NB4 (cell line): ENCODE measurements at regions not wholly inside any gene's neighbourhood (a gene's known extent, or its start where the extent isn't known, plus 50 kb on each side); places are given as distances from the start of the nearest gene placed in this dataset.

Experiments
- DNase-seq: peaks from one replicate; pipeline ENCODE4 v3.0.0; 2010; ENCODE audit warnings: low read depth
- H3K4me3 ChIP-seq: one replicate; pipeline ENCODE4 v1.5.1; 2011; ENCODE audit warnings: mild to moderate bottlenecking, low read depth, low read length, moderate library complexity
- MYC ChIP-seq: IDR thresholded peaks from 2 replicates; pipeline ENCODE4 v1.6.1; 2011; ENCODE audit warnings: low read depth, low read length
- POLR2A ChIP-seq: IDR thresholded peaks from 2 replicates; pipeline ENCODE4 v1.6.1; 2011; ENCODE audit warnings: mild to moderate bottlenecking; ENCODE audit not compliant: insufficient read length; ENCODE audit errors: extremely low read depth
- TF ChIP-seq, protein P1 (sequence below): IDR thresholded peaks from 2 replicates; pipeline ENCODE4 v1.6.1; 2011; ENCODE audit warnings: low read depth, low read length
- TF ChIP-seq, protein P2 (sequence below): IDR thresholded peaks from one replicate; pipeline ENCODE4 v1.5.1; 2012; ENCODE audit warnings: low read depth, low read length

DNA sequence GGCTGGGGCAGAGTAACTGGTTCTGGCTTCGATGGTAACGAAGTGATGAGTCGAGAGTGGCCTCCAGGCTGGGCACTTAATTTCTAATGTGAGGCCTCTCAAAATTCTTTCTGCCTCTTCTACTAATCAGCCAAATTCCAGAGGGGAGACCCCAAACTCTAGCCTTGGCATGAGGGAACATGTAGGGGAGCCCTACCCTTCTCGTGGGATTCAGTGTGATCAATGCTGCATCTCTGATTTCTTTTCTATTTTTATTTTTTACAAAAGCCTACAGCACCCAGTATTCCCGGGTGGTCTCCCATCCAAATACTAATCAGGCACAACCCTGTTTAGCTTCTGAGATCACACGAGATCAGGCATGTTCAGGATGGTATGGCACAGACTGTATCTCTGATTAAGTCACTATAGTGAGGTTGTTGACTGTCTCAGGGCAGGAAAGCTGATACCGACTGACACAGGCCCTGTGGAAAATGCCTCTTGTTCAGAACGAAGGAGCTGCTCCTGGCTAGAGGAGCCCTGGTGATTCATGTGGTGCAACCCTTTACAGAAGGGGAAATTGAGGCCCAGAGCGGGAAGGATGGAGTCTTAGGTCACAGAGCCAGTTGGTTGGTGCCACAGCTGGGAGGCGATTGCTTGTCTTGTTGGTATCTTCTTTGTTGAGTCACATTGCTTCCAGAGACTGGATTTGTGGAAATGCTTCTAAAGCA lies 126.3 kb upstream of the HS6ST1 start:
- no peak overlapping the region for H3K4me3 ChIP-seq
- TF ChIP-seq POLR2A (no peak), MYC (no peak)
- TF ChIP-seq, protein P1, sequence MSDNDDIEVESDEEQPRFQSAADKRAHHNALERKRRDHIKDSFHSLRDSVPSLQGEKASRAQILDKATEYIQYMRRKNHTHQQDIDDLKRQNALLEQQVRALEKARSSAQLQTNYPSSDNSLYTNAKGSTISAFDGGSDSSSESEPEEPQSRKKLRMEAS = no peak
- TF ChIP-seq, protein P2, sequence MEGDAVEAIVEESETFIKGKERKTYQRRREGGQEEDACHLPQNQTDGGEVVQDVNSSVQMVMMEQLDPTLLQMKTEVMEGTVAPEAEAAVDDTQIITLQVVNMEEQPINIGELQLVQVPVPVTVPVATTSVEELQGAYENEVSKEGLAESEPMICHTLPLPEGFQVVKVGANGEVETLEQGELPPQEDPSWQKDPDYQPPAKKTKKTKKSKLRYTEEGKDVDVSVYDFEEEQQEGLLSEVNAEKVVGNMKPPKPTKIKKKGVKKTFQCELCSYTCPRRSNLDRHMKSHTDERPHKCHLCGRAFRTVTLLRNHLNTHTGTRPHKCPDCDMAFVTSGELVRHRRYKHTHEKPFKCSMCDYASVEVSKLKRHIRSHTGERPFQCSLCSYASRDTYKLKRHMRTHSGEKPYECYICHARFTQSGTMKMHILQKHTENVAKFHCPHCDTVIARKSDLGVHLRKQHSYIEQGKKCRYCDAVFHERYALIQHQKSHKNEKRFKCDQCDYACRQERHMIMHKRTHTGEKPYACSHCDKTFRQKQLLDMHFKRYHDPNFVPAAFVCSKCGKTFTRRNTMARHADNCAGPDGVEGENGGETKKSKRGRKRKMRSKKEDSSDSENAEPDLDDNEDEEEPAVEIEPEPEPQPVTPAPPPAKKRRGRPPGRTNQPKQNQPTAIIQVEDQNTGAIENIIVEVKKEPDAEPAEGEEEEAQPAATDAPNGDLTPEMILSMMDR = no peak
- DNase-seq = no peak

DNA sequence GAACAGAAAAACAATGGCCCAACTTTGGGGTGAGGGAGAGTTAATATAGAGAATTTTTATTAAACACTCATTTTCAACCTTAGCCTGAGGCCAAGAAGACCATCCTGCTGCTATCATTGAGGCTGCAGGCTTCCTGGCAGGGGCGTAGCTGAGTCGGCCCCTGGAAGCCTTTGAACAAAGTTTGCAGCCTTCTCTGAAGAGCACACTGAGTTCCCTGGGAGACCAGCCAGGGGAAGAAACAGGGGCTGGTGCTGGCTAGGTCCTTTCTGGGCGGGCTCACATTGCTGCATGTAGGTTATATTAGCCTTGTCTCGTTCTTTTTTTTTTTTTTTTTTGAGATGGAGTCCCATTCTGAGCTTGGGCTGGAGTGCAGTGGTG lies 126.8 kb upstream of the HS6ST1 start:
- TF ChIP-seq POLR2A = no peak
- TF ChIP-seq, protein P2 = no peak
- TF ChIP-seq MYC = no peak
- TF ChIP-seq, protein P1 = no peak
- H3K4me3 ChIP-seq = no peak overlapping the region
- DNase-seq = no peak

DNA sequence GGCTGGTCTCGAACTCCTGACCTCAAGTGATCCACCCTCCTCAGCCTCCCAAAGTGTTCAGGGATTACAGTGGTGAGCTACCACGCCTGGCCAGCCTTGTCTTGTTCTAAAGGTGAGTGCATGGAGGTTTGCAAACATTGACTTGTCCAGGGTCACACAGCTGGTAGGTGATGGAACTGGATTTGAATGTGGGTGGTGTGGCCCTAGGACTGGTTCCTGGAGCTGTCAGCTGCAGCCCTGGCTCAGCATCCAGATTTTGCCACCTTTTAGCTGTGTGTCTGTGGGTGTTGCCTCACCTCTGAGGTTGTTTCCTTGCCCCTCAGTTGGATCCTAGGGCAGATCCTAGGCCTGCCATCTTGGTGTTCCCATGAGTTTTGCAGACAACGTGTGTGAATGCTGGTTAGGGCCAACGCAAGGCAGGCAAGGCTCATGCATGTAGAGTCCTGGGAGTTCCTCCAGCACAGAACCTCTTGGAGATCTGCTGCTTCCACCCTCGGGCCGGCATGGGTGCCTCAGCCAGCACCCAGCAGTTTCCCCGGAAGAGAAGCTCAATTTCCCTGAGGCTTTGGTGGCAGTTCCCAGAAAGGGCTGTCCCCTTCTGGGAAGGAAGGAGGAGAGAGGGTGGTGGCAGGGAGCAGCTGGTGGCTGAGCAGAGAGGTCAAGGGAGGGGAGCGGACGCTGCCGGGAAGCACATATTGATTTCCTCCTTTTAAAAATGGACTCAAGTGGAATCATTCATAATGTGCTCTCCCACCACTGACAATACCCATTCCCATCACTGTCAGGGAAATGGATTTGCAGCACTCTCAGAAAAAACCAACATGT lies 127.6 kb upstream of the HS6ST1 start:
- no peak for DNase-seq
- TF ChIP-seq, protein P2 = no peak
- TF ChIP-seq POLR2A = no peak
- TF ChIP-seq, protein P1 = no peak
- no peak for TF ChIP-seq MYC
- H3K4me3 ChIP-seq = no peak overlapping the region

DNA sequence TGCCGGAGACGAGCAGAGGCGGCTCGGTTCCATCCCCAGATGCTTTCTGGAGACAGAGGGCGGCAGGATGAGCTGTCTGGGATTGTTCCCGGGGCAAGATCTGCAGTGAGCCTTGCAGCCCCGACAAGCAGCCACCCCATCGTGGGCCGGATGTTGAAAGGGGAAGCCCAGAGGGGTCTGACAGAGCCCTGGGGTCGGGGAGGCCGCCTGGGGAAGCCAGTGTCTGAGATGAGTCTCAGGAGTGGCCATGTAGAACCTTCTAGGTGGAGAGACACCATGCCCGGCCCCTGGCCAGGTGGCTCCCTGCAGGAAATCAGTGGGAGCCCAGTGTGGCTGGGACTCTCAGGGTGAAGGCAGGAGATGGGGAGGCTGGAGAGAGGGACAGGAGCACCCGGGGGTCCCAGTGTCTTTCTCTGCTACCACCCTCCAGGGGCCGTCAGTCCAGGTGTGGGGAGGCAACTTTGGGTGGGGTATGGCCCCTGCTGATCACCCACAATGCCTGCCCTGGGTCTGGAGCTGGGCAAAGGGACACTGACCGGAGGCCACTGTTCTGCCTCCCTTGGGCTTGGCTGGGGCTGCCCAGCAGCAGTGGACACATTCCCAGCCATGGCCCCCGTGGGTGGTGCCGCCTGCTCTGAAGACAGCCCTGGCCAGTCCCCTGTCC lies 128.3 kb upstream of the HS6ST1 start:
- TF ChIP-seq POLR2A (no peak), MYC (no peak)
- TF ChIP-seq, protein P2 = no peak
- TF ChIP-seq, protein P1 = no peak
- no peak overlapping the region for H3K4me3 ChIP-seq
- no peak for DNase-seq

DNA sequence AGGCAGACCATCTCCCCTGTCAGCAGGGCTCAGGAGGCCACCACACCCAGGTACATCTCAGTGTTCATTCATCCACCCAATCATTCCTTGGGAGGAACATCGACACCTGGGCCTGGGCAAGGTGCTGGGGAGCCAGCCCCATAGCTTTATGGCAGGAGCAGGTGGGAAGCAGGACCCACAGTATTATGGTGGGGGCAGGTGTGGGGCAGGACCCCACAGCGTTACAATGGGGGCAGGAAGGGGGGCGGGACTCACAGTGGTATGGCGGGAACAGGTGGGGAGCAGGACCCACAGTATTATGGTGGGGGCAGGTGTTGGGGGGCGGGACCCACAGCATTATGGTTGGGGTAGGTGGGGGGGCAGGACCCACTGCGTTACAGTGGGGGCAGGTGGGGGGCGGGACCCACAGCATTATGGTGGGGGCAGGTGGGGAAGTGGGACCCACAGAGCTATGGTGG lies 128.9 kb upstream of the HS6ST1 start:
- TF ChIP-seq MYC = no peak
- TF ChIP-seq, protein P1 = no peak
- no peak for TF ChIP-seq POLR2A
- TF ChIP-seq, protein P2 = no peak
- no peak overlapping the region for H3K4me3 ChIP-seq
- no peak for DNase-seq
